Testis (tissue), 2 donors: ENCODE measurements at regions not wholly inside any gene's neighbourhood (a gene's known extent, or its start where the extent isn't known, plus 50 kb on each side); places are given as distances from the start of the nearest gene placed in this dataset.

Experiments
- POLR2A ChIP-seq: fragments of 450-650 bp; IDR thresholded peaks from one replicate; pipeline ENCODE4 v1.6.1; 2017; ENCODE audit warnings: antibody characterized with exemption, mild to moderate bottlenecking, moderate library complexity
- TF ChIP-seq, protein P1 (sequence below), 3 experiments: fragments of 450-650 bp in 2 of 3; fragments of 200-600 bp in 1 of 3; sonication (generic) in 1 of 3; IDR thresholded peaks; one replicate each; pipeline ENCODE4 v1.5.1; 2016 to 2019; ENCODE audit warnings: antibody characterized with exemption in 3 of 3, mild to moderate bottlenecking in 2 of 3, moderate library complexity in 1 of 3

DNA sequence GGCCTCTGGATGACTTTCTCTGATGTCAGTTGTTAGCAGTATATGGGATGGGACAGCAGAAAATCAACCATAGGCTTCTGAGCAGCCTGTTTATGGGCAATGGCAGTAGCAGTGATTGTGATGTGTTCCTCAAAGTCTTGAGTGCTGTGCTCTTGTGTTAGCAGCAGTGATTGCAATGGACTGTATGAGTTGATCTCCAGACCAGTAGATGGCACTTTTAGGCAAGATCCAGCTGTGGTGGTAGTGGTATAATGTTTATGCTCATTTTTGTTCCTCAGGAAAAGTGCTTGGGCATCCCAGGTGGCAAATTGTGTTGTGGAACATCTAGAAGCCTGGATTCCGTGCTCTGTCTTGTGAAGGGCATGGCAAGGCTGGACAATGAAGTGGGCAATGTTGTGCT, 181.6 kb upstream of the SYNCRIP start:
- TF ChIP-seq, protein P1, sequence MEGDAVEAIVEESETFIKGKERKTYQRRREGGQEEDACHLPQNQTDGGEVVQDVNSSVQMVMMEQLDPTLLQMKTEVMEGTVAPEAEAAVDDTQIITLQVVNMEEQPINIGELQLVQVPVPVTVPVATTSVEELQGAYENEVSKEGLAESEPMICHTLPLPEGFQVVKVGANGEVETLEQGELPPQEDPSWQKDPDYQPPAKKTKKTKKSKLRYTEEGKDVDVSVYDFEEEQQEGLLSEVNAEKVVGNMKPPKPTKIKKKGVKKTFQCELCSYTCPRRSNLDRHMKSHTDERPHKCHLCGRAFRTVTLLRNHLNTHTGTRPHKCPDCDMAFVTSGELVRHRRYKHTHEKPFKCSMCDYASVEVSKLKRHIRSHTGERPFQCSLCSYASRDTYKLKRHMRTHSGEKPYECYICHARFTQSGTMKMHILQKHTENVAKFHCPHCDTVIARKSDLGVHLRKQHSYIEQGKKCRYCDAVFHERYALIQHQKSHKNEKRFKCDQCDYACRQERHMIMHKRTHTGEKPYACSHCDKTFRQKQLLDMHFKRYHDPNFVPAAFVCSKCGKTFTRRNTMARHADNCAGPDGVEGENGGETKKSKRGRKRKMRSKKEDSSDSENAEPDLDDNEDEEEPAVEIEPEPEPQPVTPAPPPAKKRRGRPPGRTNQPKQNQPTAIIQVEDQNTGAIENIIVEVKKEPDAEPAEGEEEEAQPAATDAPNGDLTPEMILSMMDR (IDR thresholded peaks at IDR 0.05) = no peak
- no peak for TF ChIP-seq POLR2A
